ENCODE measurements at regions not wholly inside any gene's neighbourhood (a gene's known extent, or its start where the extent isn't known, plus 50 kb on each side); places are given as distances from the start of the nearest gene placed in this dataset.

GRCh38 chr1:228899421-228899956 lies 164.2 kb downstream of the RHOU start:
- no peak for DNase-seq

GRCh38 chr1:228900099-228900885 lies 165.0 kb downstream of the RHOU start:
- no peak for DNase-seq

GRCh38 chr1:228900886-228901392 lies 165.7 kb downstream of the RHOU start:
- DNase-seq, result no peak

- no peak for DNase-seq
These were observed 166.8 kb downstream of the RHOU start for GRCh38 chr1:228901936-228902681.

- no peak for DNase-seq
These were observed 167.6 kb downstream of the RHOU start for GRCh38 chr1:228902781-228903433.

- DNase-seq, result no peak
These were observed 168.3 kb downstream of the RHOU start for GRCh38 chr1:228903434-228904071.

GRCh38 chr1:228904222-228904621 lies 168.9 kb downstream of the RHOU start:
- DNase-seq, result no peak

- DNase-seq, result no peak
These were observed 170.4 kb downstream of the RHOU start for GRCh38 chr1:228905701-228906101.

- DNase-seq, result no peak
These were observed 171.1 kb downstream of the RHOU start for GRCh38 chr1:228906223-228906860.

- no peak for DNase-seq
These were observed 176.2 kb downstream of the RHOU start for GRCh38 chr1:228911225-228912210.

GRCh38 chr1:228913626-228914414 lies 178.5 kb downstream of the RHOU start:
- no peak for DNase-seq

GRCh38 chr1:228914700-228915099 lies 179.4 kb downstream of the RHOU start:
- no peak for DNase-seq

GRCh38 chr1:228917342-228917741 lies 182.1 kb downstream of the RHOU start:
- no peak for DNase-seq

GRCh38 chr1:228917755-228918154 lies 182.5 kb downstream of the RHOU start:
- no peak for DNase-seq

GRCh38 chr1:228918335-228918734 lies 183.1 kb downstream of the RHOU start:
- no peak for DNase-seq

- no peak for DNase-seq
These were observed 184.6 kb downstream of the RHOU start for GRCh38 chr1:228919914-228920313.

- DNase-seq, result no peak
These were observed 185.6 kb downstream of the RHOU start for GRCh38 chr1:228920831-228921230.

GRCh38 chr1:228921481-228921880 lies 186.2 kb downstream of the RHOU start:
- DNase-seq, result no peak

- DNase-seq, result no peak
These were observed 187.6 kb downstream of the RHOU start for GRCh38 chr1:228922722-228923376.
